ENCODE measurements at regions not wholly inside any gene's neighbourhood (a gene's known extent, or its start where the extent isn't known, plus 50 kb on each side); places are given as distances from the start of the nearest gene placed in this dataset. TPM values are rescaled to one million over a fixed set of nuclear protein-coding genes. Genes with fewer than 3 reads are reported as not detected.

DNA sequence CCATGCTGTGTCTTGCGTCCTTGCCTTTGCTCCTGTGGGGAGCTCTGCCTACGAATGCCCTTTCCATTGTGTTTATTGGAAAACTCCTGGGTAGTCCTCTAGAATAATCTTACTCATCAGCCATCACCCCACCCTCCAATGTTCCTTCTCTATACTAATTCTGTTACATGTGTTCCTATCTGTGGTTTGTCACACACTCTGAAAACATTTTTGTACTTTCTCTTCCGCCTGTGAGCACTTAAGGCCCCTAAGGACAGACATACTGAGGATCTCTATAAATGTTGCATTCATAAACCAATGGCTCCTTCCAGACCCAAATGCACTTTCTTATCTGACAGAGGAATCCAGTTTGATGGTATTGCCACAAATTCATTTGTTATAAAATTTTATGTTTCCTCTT, 53.9 kb upstream of the MON1B start:
- 62% methylated on average over 3 of the region's 3 CpGs for WGBS (ENCODE audit: low lambda C conversion rate, missing lambda C conversion rate)
- Histone ChIP-seq H3K79me2 (no peaks in the 10 kb centered on the region), H3K36me3 (replicated peaks; ENCODE audit: insufficient read depth, low read depth) (no peaks in the 10 kb centered on the region), H4K20me1 (ENCODE audit: insufficient read depth, poor library complexity, severe bottlenecking) (no peaks in the 10 kb centered on the region), H3K4me3 (no peak overlapping the region), H3K4me2 (no peak overlapping the region), H3K27ac (no peak overlapping the region), H3K9me2 (replicated peaks; ENCODE audit: insufficient read depth) (no peaks in the 10 kb centered on the region), H3K9me3 (ENCODE audit: low read depth) (no peaks in the 10 kb centered on the region), H3K4me1 (ENCODE audit: insufficient read depth) (no peaks in the 10 kb centered on the region), H2AFZ (no peak overlapping the region), H3K27me3 (no peaks in the 10 kb centered on the region)
- no peak for DNase-seq (ENCODE audit: low spot score)
- TF ChIP-seq EZH2 (IDR thresholded peaks at IDR 0.05; ENCODE audit: borderline replicate concordance), result no peak
- no peak for TF ChIP-seq EZH2phosphoT487 (IDR thresholded peaks at IDR 0.05; ENCODE audit: low read depth, severe bottlenecking, unreplicated experiment)
- TF ChIP-seq, protein P1, sequence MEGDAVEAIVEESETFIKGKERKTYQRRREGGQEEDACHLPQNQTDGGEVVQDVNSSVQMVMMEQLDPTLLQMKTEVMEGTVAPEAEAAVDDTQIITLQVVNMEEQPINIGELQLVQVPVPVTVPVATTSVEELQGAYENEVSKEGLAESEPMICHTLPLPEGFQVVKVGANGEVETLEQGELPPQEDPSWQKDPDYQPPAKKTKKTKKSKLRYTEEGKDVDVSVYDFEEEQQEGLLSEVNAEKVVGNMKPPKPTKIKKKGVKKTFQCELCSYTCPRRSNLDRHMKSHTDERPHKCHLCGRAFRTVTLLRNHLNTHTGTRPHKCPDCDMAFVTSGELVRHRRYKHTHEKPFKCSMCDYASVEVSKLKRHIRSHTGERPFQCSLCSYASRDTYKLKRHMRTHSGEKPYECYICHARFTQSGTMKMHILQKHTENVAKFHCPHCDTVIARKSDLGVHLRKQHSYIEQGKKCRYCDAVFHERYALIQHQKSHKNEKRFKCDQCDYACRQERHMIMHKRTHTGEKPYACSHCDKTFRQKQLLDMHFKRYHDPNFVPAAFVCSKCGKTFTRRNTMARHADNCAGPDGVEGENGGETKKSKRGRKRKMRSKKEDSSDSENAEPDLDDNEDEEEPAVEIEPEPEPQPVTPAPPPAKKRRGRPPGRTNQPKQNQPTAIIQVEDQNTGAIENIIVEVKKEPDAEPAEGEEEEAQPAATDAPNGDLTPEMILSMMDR (IDR thresholded peaks at IDR 0.05; ENCODE audit: poor library complexity), result no peak

Small RNA genes lying in the stretch of these regions (microRNA-seq; reads per million reads assigned to microRNA genes)
- not detected for gene MIR4719

Small RNA genes lying in the stretch of these regions (small RNA-seq; reads per million reads assigned to genes)
- gene MIR4719, result not detected

All from hepatocyte (in vitro differentiated cells).